ENCODE measurements at regions not wholly inside any gene's neighbourhood (a gene's known extent, or its start where the extent isn't known, plus 50 kb on each side); places are given as distances from the start of the nearest gene placed in this dataset.

- no TSS peak for BruUV-seq (replicated peaks)
- no peak for TF ChIP-seq CTCF (IDR thresholded peaks at IDR 0.05; ENCODE audit: unreplicated experiment)
- intact Hi-C loops (cut with micrococcal nuclease), result no loop called here
- H3K27ac Mint-ChIP-seq (ENCODE audit: low read depth, unreplicated experiment), result no peak overlapping the region
- H3K4me1 Mint-ChIP-seq (ENCODE audit: insufficient read depth, unreplicated experiment), result peaks cover 39% of the 10 kb centered on the region
- H3K27me3 Mint-ChIP-seq (ENCODE audit: insufficient read depth, unreplicated experiment), result no peaks in the 10 kb centered on the region
- ChIA-PET POLR2A (no interaction called here), CTCF (interaction anchor here (0.6 kb wide), 1 partner anchor 116 kb away, joined by 5 read pairs; no protein-coding TSS in a partner anchor)
- DNase-seq (ENCODE audit: unreplicated experiment), result no peak
- no peaks in the 10 kb centered on the region for H3K36me3 Mint-ChIP-seq (ENCODE audit: insufficient read depth, unreplicated experiment)
- H3K9me3 Mint-ChIP-seq (ENCODE audit: unreplicated experiment), result no peaks in the 10 kb centered on the region
- H3K4me3 Mint-ChIP-seq (ENCODE audit: unreplicated experiment), result no peak overlapping the region
Observed at GRCh38 chr12:124629789-124630480, 62.5 kb upstream of the NCOR2 start.

DNA sequence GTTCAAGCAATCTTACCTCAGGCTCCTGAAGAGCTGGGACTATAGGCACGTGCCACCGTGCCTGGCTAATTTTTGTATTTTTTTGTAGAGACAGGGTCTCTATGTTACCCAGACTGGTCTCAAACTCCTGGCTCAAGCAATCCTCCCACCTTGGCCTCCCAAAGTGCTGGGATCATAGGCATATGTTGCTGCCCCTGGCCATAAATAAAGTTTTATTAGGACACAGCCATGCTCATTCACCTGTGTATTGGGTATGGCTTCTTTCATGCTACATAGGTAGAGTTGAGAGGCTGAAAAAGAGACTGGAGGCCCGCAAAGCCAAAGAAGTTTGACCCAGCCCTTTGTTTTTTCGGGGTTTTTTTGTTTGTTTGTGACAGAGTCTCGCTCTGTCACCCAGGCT, 61.7 kb upstream of the NCOR2 start:
- no peak overlapping the region for H3K27ac Mint-ChIP-seq (ENCODE audit: low read depth, unreplicated experiment)
- intact Hi-C loops (cut with micrococcal nuclease), result no loop called here
- H3K4me1 Mint-ChIP-seq (ENCODE audit: insufficient read depth, unreplicated experiment), result peaks cover 37% of the 10 kb centered on the region
- no peak for TF ChIP-seq CTCF (IDR thresholded peaks at IDR 0.05; ENCODE audit: unreplicated experiment)
- DNase-seq (ENCODE audit: unreplicated experiment), result no peak
- no peaks in the 10 kb centered on the region for H3K36me3 Mint-ChIP-seq (ENCODE audit: insufficient read depth, unreplicated experiment)
- no TSS peak for BruUV-seq (replicated peaks)
- H3K4me3 Mint-ChIP-seq (ENCODE audit: unreplicated experiment), result no peak overlapping the region
- H3K9me3 Mint-ChIP-seq (ENCODE audit: unreplicated experiment), result no peaks in the 10 kb centered on the region
- CTCF ChIA-PET, result interaction anchor here (0.6 kb wide), 1 partner anchor 115 kb away, joined by 5 read pairs; no protein-coding TSS in a partner anchor
- POLR2A ChIA-PET, result no interaction called here
- no peaks in the 10 kb centered on the region for H3K27me3 Mint-ChIP-seq (ENCODE audit: insufficient read depth, unreplicated experiment)

DNA sequence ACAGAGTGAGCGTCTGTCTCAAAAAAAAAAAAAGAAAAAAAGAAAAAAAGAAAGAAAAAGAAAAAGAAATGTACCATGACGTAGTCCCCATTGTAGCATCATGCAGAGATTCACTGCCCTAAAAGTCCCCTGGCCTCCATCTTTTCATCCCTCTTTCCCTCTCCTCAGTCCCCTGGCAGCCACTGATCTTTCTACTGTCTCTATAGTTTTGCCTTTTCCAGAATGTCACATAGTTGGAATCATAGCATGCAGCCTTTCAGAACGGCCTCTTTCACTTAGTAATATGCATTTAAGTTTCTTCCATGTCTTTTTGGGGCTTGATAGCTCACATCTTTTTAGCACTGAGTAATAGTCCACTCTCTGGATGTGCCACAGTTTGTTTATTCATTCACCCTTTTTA, 60.5 kb upstream of the NCOR2 start:
- Mint-ChIP-seq H3K4me3 (ENCODE audit: unreplicated experiment) (no peak overlapping the region), H3K9me3 (ENCODE audit: unreplicated experiment) (no peaks in the 10 kb centered on the region), H3K36me3 (ENCODE audit: insufficient read depth, unreplicated experiment) (no peaks in the 10 kb centered on the region), H3K27me3 (ENCODE audit: insufficient read depth, unreplicated experiment) (no peaks in the 10 kb centered on the region), H3K27ac (ENCODE audit: low read depth, unreplicated experiment) (no peak overlapping the region), H3K4me1 (ENCODE audit: insufficient read depth, unreplicated experiment) (peaks cover 26% of the 10 kb centered on the region)
- CTCF ChIA-PET, result no interaction called here
- BruUV-seq (replicated peaks), result no TSS peak
- TF ChIP-seq CTCF (IDR thresholded peaks at IDR 0.05; ENCODE audit: unreplicated experiment), result no peak
- POLR2A ChIA-PET, result interaction anchor here (0.7 kb wide), 1 partner anchor 10 kb away, joined by 3 read pairs; no protein-coding TSS in a partner anchor
- intact Hi-C loops (cut with micrococcal nuclease), result no loop called here
- DNase-seq (ENCODE audit: unreplicated experiment), result no peak

DNA sequence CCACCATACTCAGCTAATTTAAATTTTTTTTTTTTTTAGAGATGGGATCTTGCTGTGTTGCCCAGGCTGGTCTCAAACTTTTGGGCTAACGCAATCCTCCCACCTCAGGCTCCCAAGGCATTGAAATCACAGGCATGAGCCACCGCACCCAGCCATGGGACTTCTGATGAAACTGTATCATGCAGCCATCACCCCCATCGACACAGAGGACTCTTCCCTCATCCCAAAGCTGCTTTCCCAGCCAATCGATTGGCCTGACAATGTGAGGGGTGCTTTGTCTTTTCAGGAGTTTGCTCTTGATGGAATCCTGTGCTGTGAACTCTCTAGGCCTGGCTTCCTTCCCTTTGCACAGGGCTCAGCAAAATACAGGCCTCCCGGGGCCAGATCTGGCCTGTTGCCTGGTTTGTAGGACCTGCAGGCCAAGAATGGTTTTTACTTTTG, 59.6 kb upstream of the NCOR2 start:
- TF ChIP-seq CTCF (IDR thresholded peaks at IDR 0.05; ENCODE audit: unreplicated experiment), result no peak
- no peaks in the 10 kb centered on the region for H3K27me3 Mint-ChIP-seq (ENCODE audit: insufficient read depth, unreplicated experiment)
- H3K4me3 Mint-ChIP-seq (ENCODE audit: unreplicated experiment), result no peak overlapping the region
- H3K36me3 Mint-ChIP-seq (ENCODE audit: insufficient read depth, unreplicated experiment), result no peaks in the 10 kb centered on the region
- CTCF ChIA-PET, result no interaction called here
- intact Hi-C loops (cut with micrococcal nuclease), result no loop called here
- no peaks in the 10 kb centered on the region for H3K9me3 Mint-ChIP-seq (ENCODE audit: unreplicated experiment)
- peaks cover 25% of the 10 kb centered on the region for H3K4me1 Mint-ChIP-seq (ENCODE audit: insufficient read depth, unreplicated experiment)
- POLR2A ChIA-PET, result interaction anchor here (0.6 to 1.4 kb wide), 5 partner anchors 9 to 120 kb away, joined by 3 to 5 read pairs (median 3); no protein-coding TSS in a partner anchor
- no peak for DNase-seq (ENCODE audit: unreplicated experiment)
- BruUV-seq (replicated peaks), result no TSS peak
- no peak overlapping the region for H3K27ac Mint-ChIP-seq (ENCODE audit: low read depth, unreplicated experiment)

Data from MCF 10A (cell line).